Midbrain (tissue), 1 donor: ENCODE measurements at regions not wholly inside any gene's neighbourhood (a gene's known extent, or its start where the extent isn't known, plus 50 kb on each side); places are given as distances from the start of the nearest gene placed in this dataset.

Experiments used
- DNase-seq: peaks from one replicate; lab custom pipeline; 2025; lab: John Stamatoyannopoulos, UW

GRCh38 chr5:155983954-155984353, 343.0 kb upstream of the SGCD start:
- DNase-seq, result no peak

- no peak for DNase-seq
Measured at GRCh38 chr5:155987265-155987810, 339.6 kb upstream of the SGCD start.

GRCh38 chr5:155989879-155990278, 337.1 kb upstream of the SGCD start:
- no peak for DNase-seq

GRCh38 chr5:155996123-155996522, 330.8 kb upstream of the SGCD start:
- DNase-seq, result no peak

GRCh38 chr5:155998257-155998656, 328.7 kb upstream of the SGCD start:
- DNase-seq, result no peak

GRCh38 chr5:156000115-156000514, 326.8 kb upstream of the SGCD start:
- DNase-seq, result no peak

- no peak for DNase-seq
Measured at GRCh38 chr5:156004754-156005153, 322.2 kb upstream of the SGCD start.

- DNase-seq, result no peak
Measured at GRCh38 chr5:156006026-156006647, 320.8 kb upstream of the SGCD start.

GRCh38 chr5:156008844-156009243, 318.1 kb upstream of the SGCD start:
- no peak for DNase-seq

GRCh38 chr5:156009583-156009982, 317.4 kb upstream of the SGCD start:
- DNase-seq, result no peak

GRCh38 chr5:156015137-156015536, 311.8 kb upstream of the SGCD start:
- no peak for DNase-seq

GRCh38 chr5:156019130-156019529, 307.8 kb upstream of the SGCD start:
- no peak for DNase-seq

- DNase-seq, result no peak
Measured at GRCh38 chr5:156019571-156020180, 307.3 kb upstream of the SGCD start.

GRCh38 chr5:156020647-156021046, 306.3 kb upstream of the SGCD start:
- DNase-seq, result no peak

GRCh38 chr5:156021866-156022265, 305.1 kb upstream of the SGCD start:
- no peak for DNase-seq

GRCh38 chr5:156025656-156026055, 301.3 kb upstream of the SGCD start:
- no peak for DNase-seq

- no peak for DNase-seq
Measured at GRCh38 chr5:156031181-156031580, 295.8 kb upstream of the SGCD start.

- DNase-seq, result no peak
Measured at GRCh38 chr5:156036640-156037039, 290.3 kb upstream of the SGCD start.

GRCh38 chr5:156037151-156037909, 289.6 kb upstream of the SGCD start:
- DNase-seq, result no peak

- DNase-seq, result no peak
Measured at GRCh38 chr5:156042726-156043125, 284.2 kb upstream of the SGCD start.

- no peak for DNase-seq
Measured at GRCh38 chr5:156043351-156043750, 283.6 kb upstream of the SGCD start.

GRCh38 chr5:156051972-156052371, 275.0 kb upstream of the SGCD start:
- no peak for DNase-seq

- DNase-seq, result no peak
Measured at GRCh38 chr5:156052656-156053055, 274.3 kb upstream of the SGCD start.
